Frontal cortex (tissue), 3 donors: ENCODE measurements at regions not wholly inside any gene's neighbourhood (a gene's known extent, or its start where the extent isn't known, plus 50 kb on each side); places are given as distances from the start of the nearest gene placed in this dataset.

Experiments used
- DNase-seq, 2 donors: peaks; one replicate each; pipeline ENCODE4 v3.0.0; 2012; ENCODE audit warnings: low spot score in 2 of 2
- FAIRE-seq: peaks from 2 replicates; lab custom pipeline; 2012; peaks lifted over from hg19 to GRCh38; lab: Jason Lieb, UNC
- donor health status: control.
- donor health status: control.
- donor health status: control.

DNA sequence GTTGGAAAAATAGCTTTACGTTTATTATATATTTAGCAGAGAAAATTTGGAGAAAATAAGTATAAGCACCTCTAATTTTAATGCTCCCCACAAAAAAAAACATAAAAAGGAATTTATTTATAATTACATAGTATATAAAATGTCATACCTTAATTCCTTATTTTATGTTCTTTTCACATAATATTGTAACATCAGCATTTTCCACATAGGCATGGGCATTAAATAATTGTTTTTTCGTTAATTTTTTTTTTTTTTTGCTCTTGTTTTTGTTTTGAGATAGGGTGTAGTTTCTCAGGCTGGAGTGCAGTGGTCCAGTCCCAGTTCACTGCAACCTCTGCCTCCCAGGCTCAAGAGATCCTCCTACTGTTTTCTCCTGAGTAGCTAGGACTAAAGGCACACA, 329.8 kb upstream of the FOXG1 start:
- FAIRE-seq = no peak
- DNase-seq = no peak

GRCh38 chr14:28461389-28461788, 305.2 kb upstream of the FOXG1 start:
- FAIRE-seq (no peak), DNase-seq (no peak)

DNA sequence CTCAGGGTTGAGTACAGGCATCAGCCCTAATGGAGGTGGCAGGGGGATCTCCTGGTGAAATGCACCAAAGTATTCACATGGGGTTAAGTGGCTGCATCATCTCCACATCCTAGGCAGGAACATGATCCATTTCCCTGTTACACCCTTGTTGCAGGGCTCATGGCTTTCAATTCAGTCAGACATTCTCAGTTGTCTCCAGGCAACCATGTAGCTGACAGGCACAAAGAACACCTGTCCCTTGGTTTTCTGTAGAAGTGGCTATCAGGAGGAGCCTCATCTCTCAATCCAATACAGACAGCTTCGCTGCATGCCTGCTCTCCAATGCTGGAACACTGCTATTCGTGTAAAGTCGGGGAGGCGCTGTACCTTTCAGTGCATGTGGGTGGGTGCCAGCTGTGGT, 299.0 kb upstream of the FOXG1 start:
- FAIRE-seq = no peak

DNA sequence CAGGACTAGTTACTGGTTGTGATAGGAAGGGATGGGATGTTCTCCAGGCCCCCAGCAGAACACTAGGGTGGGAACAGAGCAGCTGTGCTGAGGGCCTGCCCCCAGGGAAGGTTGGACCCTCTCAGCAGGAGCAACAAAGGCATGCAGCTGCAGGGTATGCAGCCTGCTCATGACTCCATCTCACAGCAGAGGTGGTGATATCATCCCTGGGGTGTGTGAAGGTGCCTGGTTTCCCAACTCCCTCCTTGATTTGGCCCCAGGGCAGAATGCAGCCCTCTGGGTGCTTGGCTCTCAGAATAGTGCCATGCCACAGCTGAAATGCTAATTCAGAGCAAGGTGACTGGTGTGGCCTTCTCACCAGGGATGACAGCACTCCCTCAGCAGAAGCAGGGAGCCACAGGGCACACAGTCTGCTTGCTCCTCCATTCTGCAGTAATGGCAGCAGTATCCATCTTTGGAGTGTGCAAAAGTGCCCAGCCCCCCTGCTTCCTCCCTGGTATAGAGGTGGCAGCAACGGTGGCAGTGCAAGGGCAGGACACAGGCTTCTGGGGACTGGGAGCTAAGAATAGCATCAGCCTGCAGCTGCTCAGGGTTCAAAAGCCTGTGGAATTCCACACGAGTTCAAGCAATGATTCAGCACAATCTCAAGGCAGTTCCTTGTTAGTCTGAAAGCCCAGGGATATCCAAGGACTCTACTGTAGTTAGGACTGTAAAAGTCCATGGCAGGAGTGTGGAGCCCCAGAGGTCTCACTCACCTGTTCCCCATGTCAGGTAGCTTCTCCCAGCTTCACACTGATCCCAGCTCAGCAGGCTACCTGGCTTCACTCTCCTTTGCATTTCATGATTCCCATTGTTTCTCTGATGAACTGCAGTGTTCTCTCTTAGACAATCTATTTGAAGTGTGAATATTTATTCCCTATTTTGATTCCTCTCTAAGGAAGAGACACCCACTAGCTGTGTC, 298.1 kb upstream of the FOXG1 start:
- no peak for DNase-seq
- FAIRE-seq = no peak

More for the DNA sequence above, 299.0 kb upstream of the FOXG1 start:
- no peak for DNase-seq

DNA sequence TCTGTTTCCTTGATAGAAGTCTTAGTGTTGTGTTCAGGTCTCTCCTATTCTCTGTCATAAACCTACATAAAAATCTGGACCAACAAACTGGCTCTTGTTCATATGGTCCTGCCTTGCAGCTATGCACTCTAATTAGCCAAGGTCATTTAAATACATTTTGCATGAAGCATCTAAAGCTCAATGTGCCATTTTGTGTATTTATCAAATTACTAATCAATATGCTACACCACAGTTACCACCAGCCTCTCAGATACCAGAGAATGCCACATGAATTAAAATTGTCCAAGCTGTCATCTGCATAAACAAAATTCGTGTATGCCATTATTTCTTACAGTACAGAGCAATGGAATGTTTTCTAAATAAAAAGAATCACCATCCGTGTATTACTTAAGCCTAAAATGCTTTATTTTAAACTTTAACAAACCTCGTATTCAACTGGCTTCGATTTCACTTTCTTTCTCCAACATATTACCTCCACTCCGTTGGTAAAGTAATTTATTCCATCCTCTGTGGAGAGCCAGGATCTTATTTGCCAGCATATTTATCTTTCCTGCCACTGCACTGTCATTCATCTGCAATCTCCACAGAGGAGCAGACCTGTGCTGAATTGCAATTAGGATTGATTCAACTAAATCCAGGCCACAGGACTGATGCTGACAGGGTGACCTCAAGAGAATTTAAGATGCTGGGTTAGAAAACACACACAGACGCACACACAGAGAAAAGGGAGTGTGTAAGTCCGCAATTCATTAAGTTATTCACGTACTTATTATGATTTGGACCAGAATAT, 284.1 kb upstream of the FOXG1 start:
- DNase-seq (peak in 1 of 2 donors; percentile 3), FAIRE-seq (no peak)

DNA sequence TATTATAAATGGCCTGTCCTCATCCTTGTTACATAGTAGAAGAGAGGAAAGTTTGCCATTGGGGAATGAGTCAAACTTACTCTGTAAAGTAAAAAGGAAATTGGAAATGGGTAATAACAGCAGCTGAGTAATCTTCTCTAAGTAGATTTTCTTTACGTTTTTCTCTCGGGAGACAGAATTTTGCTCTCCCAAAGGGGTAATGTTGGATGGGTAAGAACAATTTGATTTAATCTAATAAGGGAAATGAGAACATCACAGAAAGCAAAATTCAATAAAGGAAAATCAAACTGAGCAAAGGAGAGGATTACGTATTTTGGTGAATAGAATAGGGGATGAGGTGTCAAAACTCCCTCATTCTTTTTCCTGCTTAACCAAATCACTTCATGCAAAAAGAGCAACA, 283.1 kb upstream of the FOXG1 start:
- DNase-seq = no peak
- no peak for FAIRE-seq

DNA sequence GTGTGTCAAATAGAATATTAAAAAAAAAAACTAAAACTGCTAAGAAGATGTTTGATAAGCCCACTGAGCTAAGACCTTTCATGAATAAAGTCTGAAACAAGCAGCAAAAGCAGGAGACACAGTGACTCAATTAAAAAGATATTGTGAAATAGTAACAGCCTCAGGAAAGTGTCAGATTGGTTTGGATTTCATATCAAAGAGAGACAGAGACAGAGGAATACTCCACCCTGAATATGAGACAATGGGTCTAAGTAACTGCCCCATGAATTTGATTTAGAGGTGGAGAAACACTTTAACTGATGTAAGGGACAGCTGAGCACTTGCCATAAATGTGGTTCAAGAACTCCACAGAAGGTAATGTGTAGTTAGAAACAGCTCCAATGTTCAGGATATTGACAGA, 277.9 kb upstream of the FOXG1 start:
- DNase-seq (no peak), FAIRE-seq (no peak)

DNA sequence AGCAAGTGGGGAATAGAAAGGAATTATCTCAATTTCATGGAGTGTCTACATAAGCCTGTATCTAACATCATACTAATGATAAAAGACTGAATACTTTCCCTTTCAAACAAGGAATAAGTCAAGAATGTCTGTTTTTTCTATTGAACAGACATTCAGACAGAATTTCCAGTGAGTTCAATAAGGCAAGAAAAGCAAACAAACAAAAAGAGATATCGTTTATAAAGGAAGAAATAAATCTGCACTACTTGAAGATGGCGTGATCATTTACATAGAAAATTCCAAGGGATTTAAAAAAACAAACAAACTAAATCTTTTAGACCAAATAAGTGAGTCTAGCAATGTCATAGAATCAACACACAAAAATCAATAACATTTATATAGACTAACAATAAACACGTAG, 273.1 kb upstream of the FOXG1 start:
- DNase-seq (no peak), FAIRE-seq (no peak)

DNA sequence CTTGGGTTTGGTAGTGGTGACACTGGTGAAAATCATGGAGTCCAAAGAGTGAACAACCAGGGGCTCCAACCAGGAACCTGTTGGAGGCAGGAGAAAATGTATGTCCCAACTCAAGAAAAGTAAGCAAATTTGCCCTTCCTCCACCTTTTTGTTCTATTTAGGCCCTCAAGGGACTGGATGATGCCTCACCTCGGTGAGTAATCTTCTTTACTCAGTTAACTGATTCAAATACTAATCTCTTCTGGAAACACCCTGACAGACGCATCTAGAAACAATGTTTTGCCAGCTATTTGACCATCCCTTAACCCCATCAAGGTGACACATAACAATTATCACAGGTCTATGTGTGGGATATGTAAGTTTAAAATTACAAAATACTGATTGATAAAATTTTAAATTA, 272.4 kb upstream of the FOXG1 start:
- no peak for DNase-seq
- FAIRE-seq = no peak

DNA sequence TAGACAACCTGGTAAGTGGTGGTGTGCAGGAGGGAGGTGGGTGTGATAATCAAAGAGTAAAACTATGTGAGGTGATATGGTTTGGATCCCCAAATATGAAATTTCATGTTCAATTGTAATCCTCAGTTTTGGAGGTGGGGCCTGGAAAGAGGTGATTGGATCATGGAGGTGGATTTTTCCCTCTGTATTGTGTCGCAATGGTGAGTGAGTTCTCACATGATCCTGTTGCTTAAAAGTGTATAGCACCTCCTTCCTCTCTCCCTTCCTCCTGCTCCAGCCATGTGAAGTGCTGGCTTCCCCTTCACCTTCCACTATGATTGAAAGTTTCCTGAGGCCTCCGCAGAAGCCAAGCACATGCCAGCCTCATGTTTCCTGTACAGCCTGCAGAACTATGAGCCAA, 270.2 kb upstream of the FOXG1 start:
- no peak for FAIRE-seq
- no peak for DNase-seq

- DNase-seq = no peak
- FAIRE-seq = no peak
Observed at GRCh38 chr14:28502517-28502916, 264.1 kb upstream of the FOXG1 start.

GRCh38 chr14:28515571-28515970, 251.0 kb upstream of the FOXG1 start:
- FAIRE-seq = no peak

DNA sequence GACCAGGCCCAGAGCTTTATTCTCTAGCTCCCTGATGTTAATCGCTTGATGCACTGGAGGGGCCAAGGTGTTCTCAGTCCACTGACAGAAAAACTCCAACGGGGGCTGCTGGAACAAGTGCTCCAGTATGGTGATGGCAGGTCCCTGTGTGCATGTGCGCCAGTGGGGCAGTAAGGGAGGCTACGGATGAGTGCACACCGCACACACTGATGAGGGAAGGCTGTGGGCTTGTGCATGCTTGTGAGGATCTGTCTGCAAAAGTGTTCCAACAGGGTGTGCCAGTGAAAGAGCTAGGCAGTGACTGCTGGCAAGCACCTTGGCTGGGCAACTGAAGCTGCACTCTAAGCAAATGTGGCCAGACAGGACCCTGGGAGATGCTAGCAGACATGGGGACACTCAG, 229.7 kb upstream of the FOXG1 start:
- FAIRE-seq (no peak), DNase-seq (no peak)

More at GRCh38 chr14:28515571-28515970, 251.0 kb upstream of the FOXG1 start:
- DNase-seq = no peak

GRCh38 chr14:28542040-28542439, 224.5 kb upstream of the FOXG1 start:
- FAIRE-seq (no peak), DNase-seq (no peak)

DNA sequence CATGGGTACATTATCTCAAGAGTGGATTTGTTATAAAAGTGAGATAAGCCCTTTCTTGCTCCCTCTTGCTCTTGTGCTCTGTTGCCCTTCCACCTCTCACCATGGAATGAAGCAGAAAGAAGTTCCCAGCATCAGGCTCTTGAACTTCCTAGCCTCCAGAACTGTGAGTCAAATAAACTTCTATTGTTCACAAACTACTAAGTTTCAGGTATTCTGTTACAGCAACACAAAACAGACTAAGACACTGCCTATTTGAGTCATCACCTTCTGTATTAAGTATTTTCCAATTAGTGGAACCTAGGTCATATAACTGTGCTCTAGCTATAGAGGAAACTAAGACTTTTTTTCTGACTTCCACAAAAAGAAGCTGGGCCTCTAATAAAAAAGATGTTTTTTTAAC, 201.2 kb upstream of the FOXG1 start:
- no peak for FAIRE-seq

DNA sequence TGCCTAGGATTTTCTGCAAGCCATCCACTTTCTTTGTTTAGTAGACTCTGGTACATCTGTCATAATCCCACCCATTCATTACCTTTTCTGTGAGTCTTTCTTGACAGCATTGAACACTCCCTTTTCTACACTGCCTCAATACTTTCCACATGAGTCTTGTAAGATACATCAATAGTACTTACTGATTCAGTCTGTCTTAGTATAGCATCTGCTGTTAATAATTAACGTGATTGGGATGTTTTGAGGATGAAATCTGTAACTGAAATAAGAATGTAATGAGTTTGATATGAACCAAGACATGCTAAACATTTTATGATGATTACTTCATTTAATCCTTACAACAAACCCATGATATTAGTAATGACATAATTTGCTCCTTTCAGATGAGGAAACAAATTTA, 196.2 kb upstream of the FOXG1 start:
- FAIRE-seq (no peak), DNase-seq (no peak)

More for the DNA sequence above, 201.2 kb upstream of the FOXG1 start:
- DNase-seq = no peak

- no peak for FAIRE-seq
- DNase-seq = no peak
Observed at GRCh38 chr14:28571636-28572035, 195.0 kb upstream of the FOXG1 start.

DNA sequence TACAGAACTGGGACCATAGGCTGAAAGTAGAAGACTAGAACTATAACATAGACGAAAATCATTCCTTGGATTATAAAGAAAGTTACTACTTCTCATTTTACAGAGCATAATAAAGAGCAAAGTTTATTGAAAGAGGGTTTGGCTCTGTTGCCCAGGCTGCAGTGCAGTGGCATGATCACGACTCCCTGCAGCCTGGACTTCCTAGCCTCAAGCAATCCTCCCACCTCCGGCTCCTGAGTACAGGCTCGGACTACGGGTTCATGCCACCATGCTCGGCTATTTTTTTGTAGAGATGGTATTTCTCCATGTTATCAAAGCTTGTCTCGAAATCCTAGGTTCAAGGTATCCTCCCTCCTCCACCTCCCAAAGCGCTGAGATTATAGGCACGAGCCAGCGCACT, 190.1 kb upstream of the FOXG1 start:
- FAIRE-seq (no peak), DNase-seq (no peak)

DNA sequence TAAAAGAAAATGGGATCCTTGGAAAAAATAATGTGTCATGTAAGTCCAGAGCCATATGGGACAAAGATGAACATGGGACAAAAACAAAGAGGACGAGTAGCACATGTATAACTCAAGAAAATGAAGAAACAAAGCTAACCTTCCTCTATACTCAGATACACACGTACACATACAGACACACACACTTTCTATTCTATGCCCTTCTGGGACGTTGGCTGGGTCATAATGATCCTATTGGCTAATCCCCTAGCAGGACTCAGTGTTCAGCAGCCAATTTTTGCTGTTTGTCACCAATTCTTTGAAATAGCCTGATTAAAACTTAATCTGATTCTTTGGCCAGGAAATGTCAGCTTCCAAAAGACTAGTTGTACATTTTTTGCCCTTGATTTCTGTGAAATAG, 189.4 kb upstream of the FOXG1 start:
- no peak for DNase-seq
- no peak for FAIRE-seq

DNA sequence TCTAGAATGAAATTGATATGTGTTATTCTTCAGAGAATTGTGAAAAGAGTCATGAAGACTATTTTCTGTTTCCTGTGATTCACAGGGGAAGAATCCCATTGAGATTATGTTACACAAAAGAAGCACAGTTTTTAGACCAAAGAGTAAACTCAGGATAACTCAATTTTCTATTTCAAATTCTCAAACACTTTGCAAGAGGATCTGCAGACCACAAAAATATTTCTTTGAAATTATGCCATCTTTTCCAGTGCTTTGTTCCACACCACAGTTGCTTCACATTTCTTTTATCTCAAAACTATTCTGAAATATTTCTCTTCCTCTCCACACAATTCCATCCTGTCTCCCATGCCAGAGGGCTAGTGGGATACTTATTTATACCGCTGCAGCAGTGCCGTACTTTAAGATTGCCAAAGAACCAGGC, 188.9 kb upstream of the FOXG1 start:
- FAIRE-seq = no peak
- DNase-seq = no peak

GRCh38 chr14:28584951-28585350, 181.6 kb upstream of the FOXG1 start:
- DNase-seq = no peak

More at GRCh38 chr14:28584951-28585350, 181.6 kb upstream of the FOXG1 start:
- no peak for FAIRE-seq
